DND-41 (cell line): ENCODE measurements at regions not wholly inside any gene's neighbourhood (a gene's known extent, or its start where the extent isn't known, plus 50 kb on each side); places are given as distances from the start of the nearest gene placed in this dataset.
"Not testable (repeated sequence)": the region's sequence is repeated elsewhere in the genome, so short reads cannot be mapped to it uniquely, and the experiment has no call there.

ENCODE experiments used
- ATAC-seq: fragments of 200-7000 bp; cut with Tn5 transposase; 3 replicates; pipeline ENCODE4 v1.9.1; 2021; ENCODE audit warnings: low read depth; ENCODE audit not compliant: insufficient read depth
- DNase-seq: peaks from one replicate; pipeline ENCODE4 v3.0.0-alpha.2; 2020
- H2AFZ ChIP-seq: 2 replicates; pipeline ENCODE4 v1.6.0; 2012; ENCODE audit warnings: low read depth, low read length
- H3K27ac ChIP-seq: 2 replicates; pipeline ENCODE4 v1.5.1; 2012; ENCODE audit warnings: low read length, inconsistent platforms
- H3K27me3 ChIP-seq: fragments of 200-600 bp; sonication (generic); 2 replicates; pipeline ENCODE4 v1.6.0; 2012; ENCODE audit warnings: low read length, mild to moderate bottlenecking, inconsistent platforms; ENCODE audit not compliant: insufficient read depth, poor library complexity
- H3K36me3 ChIP-seq: 2 replicates; pipeline ENCODE4 v1.5.1; 2012; ENCODE audit warnings: low read length, inconsistent platforms; ENCODE audit not compliant: insufficient read depth
- H3K4me1 ChIP-seq: 2 replicates; pipeline ENCODE4 v1.5.1; 2012; ENCODE audit warnings: mild to moderate bottlenecking, low read length; ENCODE audit not compliant: insufficient read depth
- H3K4me2 ChIP-seq: 2 replicates; pipeline ENCODE4 v1.6.0; 2012; ENCODE audit warnings: mild to moderate bottlenecking, moderate library complexity, low read length, inconsistent platforms; ENCODE audit not compliant: insufficient read depth
- H3K4me3 ChIP-seq, 2 experiments: fragments of 200-600 bp in 1 of 2; shearing (Covaris generic) in 1 of 2; 2 replicates each; pipeline ENCODE4 v1.5.1; 2012 to 2016; ENCODE audit warnings: inconsistent platforms in 2 of 2, low read length in 2 of 2, mild to moderate bottlenecking in 2 of 2, low read depth in 1 of 2, moderate library complexity in 1 of 2
- H3K79me2 ChIP-seq: 2 replicates; pipeline ENCODE4 v1.6.0; 2012; ENCODE audit warnings: low read length, inconsistent platforms; ENCODE audit not compliant: insufficient read depth
- H3K9ac ChIP-seq: 2 replicates; pipeline ENCODE4 v1.6.0; 2012; ENCODE audit warnings: low read depth, mild to moderate bottlenecking, inconsistent platforms, low read length, moderate library complexity
- H3K9me3 ChIP-seq: 2 replicates; pipeline ENCODE4 v1.5.1; 2012; ENCODE audit warnings: low read length, moderate library complexity, mild to moderate bottlenecking, inconsistent platforms; ENCODE audit not compliant: insufficient read depth, severe bottlenecking
- H4K20me1 ChIP-seq: 2 replicates; pipeline ENCODE4 v1.6.0; 2012; ENCODE audit warnings: low read length; ENCODE audit not compliant: insufficient read depth
- CTCF ChIP-seq: IDR thresholded peaks from 2 replicates; pipeline ENCODE4 v1.5.1; 2012; ENCODE audit warnings: borderline replicate concordance, low read length, moderate library complexity, mild to moderate bottlenecking; ENCODE audit not compliant: poor library complexity, severe bottlenecking; ENCODE audit errors: extremely low read depth
- EZH2 ChIP-seq: IDR thresholded peaks from 3 replicates; pipeline ENCODE4 v1.6.1; 2012; ENCODE audit warnings: borderline replicate concordance, low read depth, mild to moderate bottlenecking, moderate library complexity, low read length, inconsistent platforms; ENCODE audit not compliant: severe bottlenecking

GRCh38 chr5:25190521-25191000 is 545.8 kb upstream of the CDH10 start:
- Histone ChIP-seq H4K20me1 (no peaks in the 10 kb centered on the region), H3K9ac (no peak overlapping the region), H3K27ac (no peak overlapping the region), H2AFZ (no peak overlapping the region), H3K27me3 (no peaks in the 10 kb centered on the region), H3K9me3 (no peaks in the 10 kb centered on the region), H3K4me3 (no peak overlapping the region), H3K36me3 (no peaks in the 10 kb centered on the region), H3K4me1 (no peaks in the 10 kb centered on the region), H3K79me2 (no peaks in the 10 kb centered on the region), H3K4me2 (no peak overlapping the region)
- no peak for DNase-seq
- no peak for TF ChIP-seq CTCF
- TF ChIP-seq EZH2 = no peak
- ATAC-seq = no peak

GRCh38 chr5:25181249-25181648 is 536.5 kb upstream of the CDH10 start:
- Histone ChIP-seq H3K4me2 (no peak overlapping the region), H3K4me1 (no peaks in the 10 kb centered on the region), H3K36me3 (no peaks in the 10 kb centered on the region), H3K79me2 (no peaks in the 10 kb centered on the region), H4K20me1 (no peaks in the 10 kb centered on the region), H3K9me3 (no peaks in the 10 kb centered on the region), H3K4me3 (no peak overlapping the region), H3K27me3 (no peaks in the 10 kb centered on the region), H3K27ac (no peak overlapping the region), H2AFZ (no peak overlapping the region), H3K9ac (no peak overlapping the region)
- TF ChIP-seq EZH2 (no peak), CTCF (no peak)
- no peak for ATAC-seq
- DNase-seq = no peak

- not testable (repeated sequence) for H3K9me3 ChIP-seq, H2AFZ ChIP-seq, H3K36me3 ChIP-seq, H3K4me2 ChIP-seq, H4K20me1 ChIP-seq, H3K4me3 ChIP-seq, H3K79me2 ChIP-seq, ATAC-seq, H3K9ac ChIP-seq, DNase-seq, H3K4me1 ChIP-seq, H3K27ac ChIP-seq, H3K27me3 ChIP-seq
Measured at GRCh38 chr5:25162616-25163015, 517.8 kb upstream of the CDH10 start.

- Histone ChIP-seq H3K79me2 (no peaks in the 10 kb centered on the region), H3K9ac (no peak overlapping the region), H3K27me3 (no peaks in the 10 kb centered on the region), H2AFZ (no peak overlapping the region), H3K4me3 (no peak overlapping the region), H3K9me3 (no peaks in the 10 kb centered on the region), H3K27ac (no peak overlapping the region), H3K36me3 (no peaks in the 10 kb centered on the region), H3K4me1 (no peaks in the 10 kb centered on the region), H4K20me1 (no peaks in the 10 kb centered on the region), H3K4me2 (no peak overlapping the region)
- DNase-seq (no peak), ATAC-seq (no peak)
- no peak for TF ChIP-seq EZH2
- no peak for TF ChIP-seq CTCF
Measured at GRCh38 chr5:25160891-25161290, 516.1 kb upstream of the CDH10 start.
